GM12878 (cell line): ENCODE measurements at regions not wholly inside any gene's neighbourhood (a gene's known extent, or its start where the extent isn't known, plus 50 kb on each side); places are given as distances from the start of the nearest gene placed in this dataset.

Experiments used
- ATAC-seq: fragments of 200-7000 bp; cut with Tn5 transposase; 3 replicates; pipeline ENCODE4 v1.9.1; 2020; ENCODE audit warnings: mild to moderate bottlenecking, moderate library complexity
- BruUV-seq: library from RNA; stranded (reverse); fragments of 400-500 nt; replicated peaks from 2 replicates; lab custom pipeline; 2021; lab: Mats Ljungman, UMichigan
- CTCF ChIA-PET: fragments of 300-600 bp; sonication (Branson Sonifier 250); formaldehyde crosslinking; extraction: SDS; loops from one replicate; lab custom pipeline; 2021; ENCODE audit warnings: inconsistent platforms; lab: Yijun Ruan, JAX
- POLR2A ChIA-PET: fragments of 350-600 bp; formaldehyde crosslinking; extraction: SDS; loops from one replicate; lab custom pipeline; 2021; ENCODE audit warnings: inconsistent platforms; lab: Charles Lee
- RAD21 ChIA-PET: fragments of 300-600 bp; sonication (Branson Sonifier 250); formaldehyde crosslinking; loops from one replicate; lab custom pipeline; 2023; ENCODE audit warnings: antibody characterized with exemption; ENCODE audit not compliant: unreplicated experiment; lab: Charles Lee
- SMC1A ChIA-PET: fragments of 300-600 bp; sonication (Branson Sonifier 250); formaldehyde crosslinking; loops from one replicate; lab custom pipeline; 2023; ENCODE audit not compliant: unreplicated experiment, uncharacterized antibody; lab: Charles Lee
- DNase-seq: peaks from one replicate; pipeline ENCODE4 v3.0.0-alpha.2; 2011; ENCODE audit warnings: low read depth, low spot score
- FAIRE-seq: peaks from 3 replicates; lab custom pipeline; 2011; peaks lifted over from hg19 to GRCh38; lab: Jason Lieb, UNC
- H2AFZ ChIP-seq: 2 replicates; pipeline ENCODE4 v1.6.0; 2011; ENCODE audit warnings: low read depth, low read length, control low read depth; ENCODE audit not compliant: control insufficient read depth
- H3K27ac ChIP-seq: 2 replicates; pipeline ENCODE4 v1.5.1; 2011; ENCODE audit warnings: control low read depth; ENCODE audit not compliant: control insufficient read depth, insufficient read depth
- H3K27me3 ChIP-seq, 2 experiments: replicated peaks in 1 of 2; 2 replicates each; pipeline versions ENCODE4 v1.6.0 to v1.6.1; 2011; ENCODE audit warnings: low read length in 1 of 2; ENCODE audit not compliant: control insufficient read depth in 2 of 2, insufficient read depth in 2 of 2
- H3K36me3 ChIP-seq, 2 experiments: 2 replicates each; pipeline ENCODE4 v1.5.1; 2011; ENCODE audit warnings: low read length in 1 of 2; ENCODE audit not compliant: control insufficient read depth in 2 of 2, insufficient read depth in 2 of 2
- H3K4me1 ChIP-seq: 2 replicates; pipeline ENCODE4 v1.6.1; 2011; ENCODE audit warnings: mild to moderate bottlenecking, low read length, moderate library complexity, mixed read lengths; ENCODE audit not compliant: control insufficient read depth, insufficient read depth
- H3K4me2 ChIP-seq: 2 replicates; pipeline ENCODE4 v1.6.0; 2011; ENCODE audit warnings: control low read depth; ENCODE audit not compliant: control insufficient read depth, insufficient read depth
- H3K4me3 ChIP-seq: fragments of 200-600 bp; sonication (generic); 2 replicates; pipeline ENCODE4 v1.5.1; 2016
- H3K79me2 ChIP-seq: 2 replicates; pipeline ENCODE4 v1.6.0; 2011; ENCODE audit warnings: low read length; ENCODE audit not compliant: control insufficient read depth, insufficient read depth
- H3K9ac ChIP-seq: 2 replicates; pipeline ENCODE4 v1.8.0; 2011; ENCODE audit warnings: low read length, control low read depth, mixed read lengths; ENCODE audit not compliant: control insufficient read depth, insufficient read depth
- H3K9me3 ChIP-seq: replicated peaks from 3 replicates; pipeline ENCODE4 v1.5.1; 2011; ENCODE audit warnings: mild to moderate bottlenecking, low read length; ENCODE audit not compliant: control insufficient read depth, insufficient read depth
- H4K20me1 ChIP-seq: 2 replicates; pipeline ENCODE4 v1.6.0; 2011; ENCODE audit not compliant: control insufficient read depth, insufficient read depth
- CHD4 ChIP-seq: fragments of 200-600 bp; sonication (generic); IDR thresholded peaks from 2 replicates; pipeline ENCODE4 v1.6.1; 2016; ENCODE audit warnings: mild to moderate bottlenecking
- ESRRA ChIP-seq: IDR thresholded peaks from 2 replicates; pipeline ENCODE4 v1.6.1; 2012; ENCODE audit warnings: mild to moderate bottlenecking, low read length, improper control_type of control experiment
- MXI1 ChIP-seq: fragments of 150-350 bp; IDR thresholded peaks from 2 replicates; pipeline ENCODE4 v1.6.1; 2011; ENCODE audit warnings: low read depth, mild to moderate bottlenecking, inconsistent platforms, low read length, improper control_type of control experiment
- MYC ChIP-seq: IDR thresholded peaks from 2 replicates; pipeline ENCODE4 v1.6.1; 2011; ENCODE audit warnings: mild to moderate bottlenecking, low read length, moderate library complexity, inconsistent platforms; ENCODE audit not compliant: insufficient read depth, insufficient replicate concordance, insufficient read length, severe bottlenecking
- NR2C1 ChIP-seq: fragments of 450-650 bp; IDR thresholded peaks from 2 replicates; pipeline ENCODE4 v1.6.1; 2017; ENCODE audit warnings: antibody characterized with exemption, mild to moderate bottlenecking, moderate library complexity
- RCOR1 ChIP-seq: conservative IDR thresholded peaks from 2 replicates; pipeline ENCODE4 v1.6.1; 2012; ENCODE audit warnings: low read depth, low read length, improper control_type of control experiment
- SIN3A ChIP-seq: IDR thresholded peaks from 2 replicates; pipeline ENCODE4 v1.6.1; 2012; ENCODE audit warnings: low read depth, low read length, improper control_type of control experiment
- SPI1 ChIP-seq: IDR thresholded peaks from 2 replicates; pipeline ENCODE4 v1.6.1; 2011; ENCODE audit warnings: low read depth, mild to moderate bottlenecking, low read length, moderate library complexity, borderline replicate concordance; ENCODE audit not compliant: insufficient read depth
- SREBF1 ChIP-seq: IDR thresholded peaks from 2 replicates; pipeline ENCODE4 v1.6.1; 2012; ENCODE audit warnings: mild to moderate bottlenecking, low read length
- in situ Hi-C: fragments of 300-500 bp; cut with MboI; formaldehyde crosslinking; loops from 9 replicates; pipeline ENCODE4 v1.14.3; 2018; ENCODE audit warnings: mixed read lengths
- intact Hi-C: fragments of 100-400 bp; cut with micrococcal nuclease; formaldehyde crosslinking; loops from one replicate; pipeline ENCODE4 v1.14.2; 2022; ENCODE audit not compliant: unreplicated experiment
- TF ChIP-seq, protein P1 (sequence below): IDR thresholded peaks from 2 replicates; pipeline ENCODE4 v1.6.1; 2012; ENCODE audit warnings: improper control_type of control experiment, low read depth, low read length; ENCODE audit not compliant: insufficient replicate concordance
- TF ChIP-seq, protein P2 (sequence below): fragments of 450-650 bp; IDR thresholded peaks from 2 replicates; pipeline ENCODE4 v1.6.1; 2017; ENCODE audit warnings: mild to moderate bottlenecking

DNA sequence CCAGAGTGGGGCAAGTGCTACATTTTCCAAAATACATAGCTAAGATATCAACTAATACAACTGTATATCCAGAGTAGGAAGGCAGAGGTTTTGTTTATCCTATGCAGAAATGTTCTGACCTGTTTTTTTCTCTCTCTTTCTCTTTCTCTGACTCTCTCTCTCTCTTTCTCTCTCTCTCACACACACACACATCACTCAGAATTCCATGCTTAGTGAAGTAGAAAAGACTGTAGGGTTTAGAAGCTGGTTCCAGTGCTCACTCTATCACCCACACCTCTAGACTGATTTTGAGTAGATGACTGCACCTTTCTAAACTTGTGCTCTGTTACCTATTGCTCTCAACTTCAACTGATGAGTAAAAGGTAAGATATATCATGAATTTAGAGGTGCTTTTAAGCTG lies 356.7 kb downstream of the LRIG3 start:
- in situ Hi-C loops (no loop called here), intact Hi-C loops (no loop called here)
- H3K27me3 ChIP-seq: no peaks in the 10 kb centered on the region
- no peak overlapping the region for H3K4me2 ChIP-seq
- ATAC-seq: no peak
- H3K9ac ChIP-seq: no peak overlapping the region
- no peaks in the 10 kb centered on the region for H3K79me2 ChIP-seq
- RAD21 ChIA-PET: no interaction called here
- no peak for TF ChIP-seq MXI1
- TF ChIP-seq NR2C1: no peak
- no peak for TF ChIP-seq CHD4
- TF ChIP-seq, protein P1, sequence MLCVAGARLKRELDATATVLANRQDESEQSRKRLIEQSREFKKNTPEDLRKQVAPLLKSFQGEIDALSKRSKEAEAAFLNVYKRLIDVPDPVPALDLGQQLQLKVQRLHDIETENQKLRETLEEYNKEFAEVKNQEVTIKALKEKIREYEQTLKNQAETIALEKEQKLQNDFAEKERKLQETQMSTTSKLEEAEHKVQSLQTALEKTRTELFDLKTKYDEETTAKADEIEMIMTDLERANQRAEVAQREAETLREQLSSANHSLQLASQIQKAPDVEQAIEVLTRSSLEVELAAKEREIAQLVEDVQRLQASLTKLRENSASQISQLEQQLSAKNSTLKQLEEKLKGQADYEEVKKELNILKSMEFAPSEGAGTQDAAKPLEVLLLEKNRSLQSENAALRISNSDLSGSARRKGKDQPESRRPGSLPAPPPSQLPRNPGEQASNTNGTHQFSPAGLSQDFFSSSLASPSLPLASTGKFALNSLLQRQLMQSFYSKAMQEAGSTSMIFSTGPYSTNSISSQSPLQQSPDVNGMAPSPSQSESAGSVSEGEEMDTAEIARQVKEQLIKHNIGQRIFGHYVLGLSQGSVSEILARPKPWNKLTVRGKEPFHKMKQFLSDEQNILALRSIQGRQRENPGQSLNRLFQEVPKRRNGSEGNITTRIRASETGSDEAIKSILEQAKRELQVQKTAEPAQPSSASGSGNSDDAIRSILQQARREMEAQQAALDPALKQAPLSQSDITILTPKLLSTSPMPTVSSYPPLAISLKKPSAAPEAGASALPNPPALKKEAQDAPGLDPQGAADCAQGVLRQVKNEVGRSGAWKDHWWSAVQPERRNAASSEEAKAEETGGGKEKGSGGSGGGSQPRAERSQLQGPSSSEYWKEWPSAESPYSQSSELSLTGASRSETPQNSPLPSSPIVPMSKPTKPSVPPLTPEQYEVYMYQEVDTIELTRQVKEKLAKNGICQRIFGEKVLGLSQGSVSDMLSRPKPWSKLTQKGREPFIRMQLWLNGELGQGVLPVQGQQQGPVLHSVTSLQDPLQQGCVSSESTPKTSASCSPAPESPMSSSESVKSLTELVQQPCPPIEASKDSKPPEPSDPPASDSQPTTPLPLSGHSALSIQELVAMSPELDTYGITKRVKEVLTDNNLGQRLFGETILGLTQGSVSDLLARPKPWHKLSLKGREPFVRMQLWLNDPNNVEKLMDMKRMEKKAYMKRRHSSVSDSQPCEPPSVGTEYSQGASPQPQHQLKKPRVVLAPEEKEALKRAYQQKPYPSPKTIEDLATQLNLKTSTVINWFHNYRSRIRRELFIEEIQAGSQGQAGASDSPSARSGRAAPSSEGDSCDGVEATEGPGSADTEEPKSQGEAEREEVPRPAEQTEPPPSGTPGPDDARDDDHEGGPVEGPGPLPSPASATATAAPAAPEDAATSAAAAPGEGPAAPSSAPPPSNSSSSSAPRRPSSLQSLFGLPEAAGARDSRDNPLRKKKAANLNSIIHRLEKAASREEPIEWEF: no peak
- no peak for TF ChIP-seq ESRRA
- no peak for TF ChIP-seq RCOR1
- TF ChIP-seq, protein P2, sequence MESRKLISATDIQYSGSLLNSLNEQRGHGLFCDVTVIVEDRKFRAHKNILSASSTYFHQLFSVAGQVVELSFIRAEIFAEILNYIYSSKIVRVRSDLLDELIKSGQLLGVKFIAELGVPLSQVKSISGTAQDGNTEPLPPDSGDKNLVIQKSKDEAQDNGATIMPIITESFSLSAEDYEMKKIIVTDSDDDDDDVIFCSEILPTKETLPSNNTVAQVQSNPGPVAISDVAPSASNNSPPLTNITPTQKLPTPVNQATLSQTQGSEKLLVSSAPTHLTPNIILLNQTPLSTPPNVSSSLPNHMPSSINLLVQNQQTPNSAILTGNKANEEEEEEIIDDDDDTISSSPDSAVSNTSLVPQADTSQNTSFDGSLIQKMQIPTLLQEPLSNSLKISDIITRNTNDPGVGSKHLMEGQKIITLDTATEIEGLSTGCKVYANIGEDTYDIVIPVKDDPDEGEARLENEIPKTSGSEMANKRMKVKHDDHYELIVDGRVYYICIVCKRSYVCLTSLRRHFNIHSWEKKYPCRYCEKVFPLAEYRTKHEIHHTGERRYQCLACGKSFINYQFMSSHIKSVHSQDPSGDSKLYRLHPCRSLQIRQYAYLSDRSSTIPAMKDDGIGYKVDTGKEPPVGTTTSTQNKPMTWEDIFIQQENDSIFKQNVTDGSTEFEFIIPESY: no peak
- no peak for TF ChIP-seq MYC
- TF ChIP-seq SREBF1: no peak
- no peak for TF ChIP-seq SIN3A
- TF ChIP-seq SPI1: no peak
- no peak for FAIRE-seq
- CTCF ChIA-PET: no interaction called here
- no peaks in the 10 kb centered on the region for H4K20me1 ChIP-seq
- H2AFZ ChIP-seq: no peak overlapping the region
- no TSS peak for BruUV-seq
- SMC1A ChIA-PET: no interaction called here
- H3K9me3 ChIP-seq: no peaks in the 10 kb centered on the region
- DNase-seq: no peak
- no peaks in the 10 kb centered on the region for H3K36me3 ChIP-seq
- H3K4me3 ChIP-seq: no peak overlapping the region
- H3K27ac ChIP-seq: no peak overlapping the region
- POLR2A ChIA-PET: no interaction called here
- no peaks in the 10 kb centered on the region for H3K4me1 ChIP-seq
